B cell (primary cell): ENCODE measurements at regions not wholly inside any gene's neighbourhood (a gene's known extent, or its start where the extent isn't known, plus 50 kb on each side); places are given as distances from the start of the nearest gene placed in this dataset.

Experiments
- ATAC-seq: fragments of 200-7000 bp; cut with Tn5 transposase; one replicate; pipeline ENCODE4 v1.10.0; 2021; ENCODE audit warnings: low read depth, mild to moderate bottlenecking, moderate number of reproducible peaks, moderate library complexity
- CTCF ChIA-PET: fragments of 350-600 bp; sonication (Branson Sonifier 250); formaldehyde crosslinking; loops from one replicate; lab custom pipeline; 2021; ENCODE audit warnings: antibody characterized with exemption, inconsistent platforms; lab: Charles Lee
- POLR2A ChIA-PET: fragments of 350-600 bp; sonication (Branson Sonifier 250); formaldehyde crosslinking; loops from one replicate; lab custom pipeline; 2021; ENCODE audit warnings: antibody characterized with exemption; lab: Charles Lee
- DNase-seq: peaks from one replicate; pipeline ENCODE4 v3.0.0; 2013
- H2AFZ ChIP-seq: 2 replicates; pipeline ENCODE4 v1.6.1; 2012; ENCODE audit warnings: mild to moderate bottlenecking, low read depth, low read length; ENCODE audit not compliant: insufficient read depth, poor library complexity, severe bottlenecking
- H3K27ac ChIP-seq, 2 donors: 1 replicate in 1 of 2; 2 replicates in 1 of 2; pipeline ENCODE4 v1.5.1; 2012 to 2013; ENCODE audit warnings: low read length in 2 of 2, mild to moderate bottlenecking in 2 of 2, moderate library complexity in 1 of 2
- H3K27me3 ChIP-seq, 4 experiments: fragments of 200-600 bp in 1 of 4; sonication (generic) in 1 of 4; replicated peaks in 1 of 4; 1 replicate in 2 of 4; 2 replicates in 2 of 4; pipeline versions ENCODE4 v1.6.1 to v1.7.0; 2013 to 2016; ENCODE audit warnings: low read length in 3 of 4, mild to moderate bottlenecking in 2 of 4, mixed read lengths in 1 of 4, moderate library complexity in 1 of 4; ENCODE audit not compliant: insufficient read depth in 4 of 4, control insufficient read depth in 3 of 4; ENCODE audit errors: control extremely low read depth in 1 of 4
- H3K36me3 ChIP-seq, 2 experiments: replicated peaks in 1 of 2; 1 replicate in 1 of 2; 2 replicates in 1 of 2; pipeline versions ENCODE4 v1.6.1 to v1.7.1; 2013; ENCODE audit warnings: low read length in 1 of 2; ENCODE audit not compliant: insufficient read depth in 2 of 2, control insufficient read depth in 1 of 2; ENCODE audit errors: control extremely low read depth in 1 of 2, extremely low read depth in 1 of 2
- H3K4me1 ChIP-seq, 2 donors: fragments of 200-600 bp in 1 of 2; sonication (generic) in 1 of 2; 1 replicate in 1 of 2; 2 replicates in 1 of 2; pipeline versions ENCODE4 v1.5.1 to v1.6.1; 2013 to 2017; ENCODE audit warnings: low read length in 2 of 2; ENCODE audit not compliant: control insufficient read depth in 2 of 2, insufficient read depth in 2 of 2
- H3K4me2 ChIP-seq: replicated peaks from 2 replicates; pipeline ENCODE3; 2012; ENCODE audit warnings: mild to moderate bottlenecking, low read depth, low read length; ENCODE audit not compliant: poor library complexity, severe bottlenecking
- H3K4me3 ChIP-seq, 5 experiments: fragments of 200-600 bp in 1 of 5; sonication (generic) in 1 of 5; 1 replicate in 3 of 5; 2 replicates in 2 of 5; pipeline versions ENCODE4 v1.5.1 to v1.7.0; 2011 to 2016; ENCODE audit warnings: low read length in 4 of 5, mild to moderate bottlenecking in 4 of 5, low read depth in 2 of 5, control low read depth in 1 of 5, moderate library complexity in 1 of 5; ENCODE audit not compliant: insufficient read depth in 1 of 5; ENCODE audit errors: control extremely low read depth in 1 of 5, extremely low read depth in 1 of 5
- H3K79me2 ChIP-seq: fragments of 200-600 bp; sonication (generic); one replicate; pipeline ENCODE4 v1.6.0; 2016; ENCODE audit warnings: low read length; ENCODE audit not compliant: control insufficient read depth, insufficient read depth
- H3K9ac ChIP-seq: fragments of 200-600 bp; sonication (generic); 2 replicates; pipeline ENCODE4 v1.6.1; 2017; ENCODE audit warnings: mild to moderate bottlenecking, low read length, moderate library complexity
- H3K9me3 ChIP-seq, 3 donors: one replicate each; pipeline versions ENCODE4 v1.6.1 to v1.7.1; 2013; ENCODE audit warnings: low read length in 2 of 3; ENCODE audit not compliant: control insufficient read depth in 2 of 3, insufficient read depth in 1 of 3; ENCODE audit errors: control extremely low read depth in 1 of 3
- H4K20me1 ChIP-seq: 2 replicates; pipeline ENCODE4 v1.6.0; 2012; ENCODE audit warnings: mild to moderate bottlenecking, low read length; ENCODE audit not compliant: insufficient read depth, control insufficient read depth, poor library complexity, severe bottlenecking
- H3K27ac Mint-ChIP-seq: one replicate; pipeline ENCODE4 v1.8.0; 2021; ENCODE audit warnings: mixed read lengths
- H3K27me3 Mint-ChIP-seq: one replicate; pipeline ENCODE4 v1.8.0; 2021; ENCODE audit warnings: mixed read lengths
- H3K4me1 Mint-ChIP-seq: one replicate; pipeline ENCODE4 v1.8.0; 2021; ENCODE audit warnings: mixed read lengths
- H3K4me3 Mint-ChIP-seq: one replicate; pipeline ENCODE4 v1.8.0; 2021; ENCODE audit warnings: mixed read lengths
- H3K9me3 Mint-ChIP-seq: one replicate; pipeline ENCODE4 v1.8.0; 2022; ENCODE audit warnings: mixed read lengths; ENCODE audit not compliant: insufficient read depth
- EZH2 ChIP-seq: IDR thresholded peaks from 2 replicates; pipeline ENCODE4 v1.6.1; 2012; ENCODE audit warnings: borderline replicate concordance, low read depth, mild to moderate bottlenecking, moderate library complexity, low read length; ENCODE audit not compliant: insufficient read depth, poor library complexity, severe bottlenecking
- WGBS: methylation state at CpG from one replicate; pipeline ENCODE4 v1.1.5; 2013; ENCODE audit warnings: missing lambda C conversion rate; ENCODE audit not compliant: insufficient coverage; 5-methylcytosine and 5-hydroxymethylcytosine counted together
- intact Hi-C: fragments of 100-400 bp; cut with micrococcal nuclease; formaldehyde crosslinking; loops from one replicate; pipeline ENCODE4 v1.10.0; 2022
- TF ChIP-seq, protein P1 (sequence below): fragments of 200-600 bp; IDR thresholded peaks from one replicate; pipeline ENCODE4 v1.8.0; 2022; ENCODE audit warnings: antibody characterized with exemption, mild to moderate bottlenecking

DNA sequence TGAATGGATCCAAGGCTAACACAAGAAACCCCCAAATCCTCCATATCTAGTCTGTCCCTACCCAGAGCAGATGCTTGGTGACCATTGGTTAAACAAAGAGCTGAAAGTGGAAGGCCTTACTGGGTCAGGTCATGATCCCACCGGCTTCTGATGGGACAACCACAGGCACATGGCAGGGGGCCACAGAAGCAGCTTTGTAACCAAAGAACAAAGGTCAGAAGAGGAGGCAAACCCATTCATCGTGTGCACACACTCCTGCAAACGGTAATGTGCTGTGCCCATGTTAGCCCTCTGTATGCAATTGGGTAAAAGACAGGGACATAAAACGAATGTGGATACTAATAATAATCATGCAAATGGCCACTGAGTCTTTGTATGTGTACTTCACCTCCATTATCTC, 133.3 kb upstream of the SLC6A11 start:
- POLR2A ChIA-PET, result no interaction called here
- 80% methylated on average over 2 of the region's 4 CpGs for WGBS

DNA sequence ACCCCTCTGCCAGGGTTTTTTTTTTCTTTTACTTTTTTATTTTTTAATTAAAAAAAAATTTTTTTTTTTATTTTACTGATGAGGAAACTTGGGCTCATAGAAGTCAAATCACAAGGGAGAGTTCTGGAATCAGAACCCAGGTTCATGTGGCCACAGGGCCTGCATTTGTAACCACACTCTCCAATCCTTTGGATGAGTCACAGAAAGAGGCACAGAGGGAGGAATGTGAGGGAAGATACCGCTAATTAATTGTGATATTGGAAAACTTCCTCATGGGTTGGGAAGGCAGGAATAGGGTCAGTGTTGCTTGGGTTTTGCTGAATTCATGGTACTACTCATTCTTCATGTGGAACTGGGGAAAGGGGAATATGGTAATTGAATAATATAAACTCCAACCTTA, 132.9 kb upstream of the SLC6A11 start:
- H3K4me1 ChIP-seq, result no peaks in the 10 kb centered on the region
- H3K4me3 ChIP-seq, result no peak overlapping the region
- H3K9me3 Mint-ChIP-seq, result no peaks in the 10 kb centered on the region
- peaks cover 0 to 10% (median 0%) of the 10 kb centered on the region in 3 donors for H3K9me3 ChIP-seq
- TF ChIP-seq, protein P1, sequence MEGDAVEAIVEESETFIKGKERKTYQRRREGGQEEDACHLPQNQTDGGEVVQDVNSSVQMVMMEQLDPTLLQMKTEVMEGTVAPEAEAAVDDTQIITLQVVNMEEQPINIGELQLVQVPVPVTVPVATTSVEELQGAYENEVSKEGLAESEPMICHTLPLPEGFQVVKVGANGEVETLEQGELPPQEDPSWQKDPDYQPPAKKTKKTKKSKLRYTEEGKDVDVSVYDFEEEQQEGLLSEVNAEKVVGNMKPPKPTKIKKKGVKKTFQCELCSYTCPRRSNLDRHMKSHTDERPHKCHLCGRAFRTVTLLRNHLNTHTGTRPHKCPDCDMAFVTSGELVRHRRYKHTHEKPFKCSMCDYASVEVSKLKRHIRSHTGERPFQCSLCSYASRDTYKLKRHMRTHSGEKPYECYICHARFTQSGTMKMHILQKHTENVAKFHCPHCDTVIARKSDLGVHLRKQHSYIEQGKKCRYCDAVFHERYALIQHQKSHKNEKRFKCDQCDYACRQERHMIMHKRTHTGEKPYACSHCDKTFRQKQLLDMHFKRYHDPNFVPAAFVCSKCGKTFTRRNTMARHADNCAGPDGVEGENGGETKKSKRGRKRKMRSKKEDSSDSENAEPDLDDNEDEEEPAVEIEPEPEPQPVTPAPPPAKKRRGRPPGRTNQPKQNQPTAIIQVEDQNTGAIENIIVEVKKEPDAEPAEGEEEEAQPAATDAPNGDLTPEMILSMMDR, result no peak
- TF ChIP-seq EZH2, result no peak
- peaks cover 0 to 4% (median 0%) of the 10 kb centered on the region in 4 experiments for H3K27me3 ChIP-seq
- intact Hi-C loops, result no loop called here
- H3K4me3 Mint-ChIP-seq, result no peak overlapping the region
- DNase-seq (no peak), ATAC-seq (no peak)
- H2AFZ ChIP-seq, result no peak overlapping the region
- H3K4me1 Mint-ChIP-seq, result no peaks in the 10 kb centered on the region
- no peak overlapping the region for H3K4me2 ChIP-seq
- H4K20me1 ChIP-seq, result no peaks in the 10 kb centered on the region
- H3K27ac ChIP-seq, result no peak overlapping the region
- POLR2A ChIA-PET, result no interaction called here
- no peak overlapping the region for H3K27ac Mint-ChIP-seq
- CTCF ChIA-PET, result no interaction called here
- 13% methylated on average over 1 of the region's 1 CpG for WGBS
- no peaks in the 10 kb centered on the region for H3K36me3 ChIP-seq
- H3K27me3 Mint-ChIP-seq, result peaks cover 33% of the 10 kb centered on the region
- no peaks in the 10 kb centered on the region for H3K79me2 ChIP-seq
- H3K9ac ChIP-seq, result no peak overlapping the region

More for the DNA sequence above, 133.3 kb upstream of the SLC6A11 start:
- H3K4me1 ChIP-seq, result no peaks in the 10 kb centered on the region
- ATAC-seq (no peak), DNase-seq (no peak)
- H3K4me3 ChIP-seq, result no peak overlapping the region
- H4K20me1 ChIP-seq, result no peaks in the 10 kb centered on the region
- H3K27ac Mint-ChIP-seq, result no peak overlapping the region
- no peak for TF ChIP-seq EZH2
- TF ChIP-seq, protein P1, result no peak
- H3K4me3 Mint-ChIP-seq, result no peak overlapping the region
- no peak overlapping the region for H3K27ac ChIP-seq
- no peaks in the 10 kb centered on the region for H3K79me2 ChIP-seq
- no peak overlapping the region for H3K9ac ChIP-seq
- intact Hi-C loops, result no loop called here
- H3K9me3 ChIP-seq, result peaks cover 0 to 10% (median 0%) of the 10 kb centered on the region in 3 donors
- no peak overlapping the region for H3K4me2 ChIP-seq
- no peaks in the 10 kb centered on the region for H3K9me3 Mint-ChIP-seq
- CTCF ChIA-PET, result no interaction called here
- H2AFZ ChIP-seq, result no peak overlapping the region
- peaks cover 33% of the 10 kb centered on the region for H3K27me3 Mint-ChIP-seq
- no peaks in the 10 kb centered on the region for H3K36me3 ChIP-seq
- no peaks in the 10 kb centered on the region for H3K4me1 Mint-ChIP-seq
- H3K27me3 ChIP-seq, result peaks cover 0 to 4% (median 0%) of the 10 kb centered on the region in 4 experiments
